T-helper 2 cell treated with Interferon-gamma antibody and Interleukin-4, amounts not matched to agents 100 ng/mL and 5 ng/mL, for 36 hours (primary cell): ENCODE measurements at regions not wholly inside any gene's neighbourhood (a gene's known extent, or its start where the extent isn't known, plus 50 kb on each side); places are given as distances from the start of the nearest gene placed in this dataset.

ENCODE experiments used
- intact Hi-C: fragments of 100-400 bp; cut with micrococcal nuclease; formaldehyde crosslinking; loops from one replicate; pipeline ENCODE4 v1.15.1; 2023

DNA sequence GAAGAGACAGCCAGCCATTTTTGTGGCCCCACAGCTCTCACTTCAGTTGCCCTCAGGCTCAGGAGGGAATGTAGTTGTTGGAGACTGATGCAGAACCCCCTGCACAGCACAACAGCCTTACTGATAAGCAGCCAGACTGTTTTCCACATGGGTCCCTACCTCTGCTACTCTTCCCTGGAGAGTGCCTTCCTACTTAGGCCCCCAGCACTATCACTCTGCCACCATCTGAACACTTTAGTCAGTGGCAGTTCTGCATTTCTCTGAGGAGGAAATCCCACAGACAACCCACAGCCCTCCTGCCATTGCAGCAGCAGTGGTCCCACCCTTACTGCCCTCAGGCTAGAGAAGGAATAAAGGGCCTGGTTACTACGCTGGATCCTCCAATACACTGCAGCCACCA, 61.8 kb upstream of the PTPRD start:
- intact Hi-C loops = no loop called here

GRCh38 chr9:10678010-10678409, 65.2 kb upstream of the PTPRD start:
- intact Hi-C loops = no loop called here

- intact Hi-C loops = no loop called here
Measured at GRCh38 chr9:10678790-10679189, 66.0 kb upstream of the PTPRD start.

- intact Hi-C loops = no loop called here
Measured at GRCh38 chr9:10686943-10687342, 74.1 kb upstream of the PTPRD start.

- intact Hi-C loops = no loop called here
Measured at GRCh38 chr9:10690546-10690945, 77.7 kb upstream of the PTPRD start.

DNA sequence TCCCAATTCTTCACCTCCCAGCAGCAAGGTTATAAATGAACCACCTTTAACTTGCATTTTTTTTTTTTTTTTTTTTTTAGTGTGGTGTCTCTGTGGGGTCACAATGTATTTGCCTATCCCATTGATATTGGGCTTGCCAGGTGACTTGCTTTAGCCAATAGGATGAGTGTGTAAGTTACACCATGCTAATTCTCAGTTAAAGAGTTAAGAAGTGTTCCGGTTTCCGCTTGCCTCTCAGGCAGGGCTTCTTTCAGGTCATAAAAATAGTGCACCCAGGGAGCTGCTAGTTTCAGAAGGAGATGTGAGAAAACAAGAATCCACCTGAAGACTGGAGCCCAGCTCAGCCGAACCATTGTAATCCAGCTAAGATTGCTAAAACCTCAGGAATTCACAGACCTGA, 84.2 kb upstream of the PTPRD start:
- intact Hi-C loops = no loop called here

GRCh38 chr9:10700291-10700690, 87.5 kb upstream of the PTPRD start:
- intact Hi-C loops = no loop called here

DNA sequence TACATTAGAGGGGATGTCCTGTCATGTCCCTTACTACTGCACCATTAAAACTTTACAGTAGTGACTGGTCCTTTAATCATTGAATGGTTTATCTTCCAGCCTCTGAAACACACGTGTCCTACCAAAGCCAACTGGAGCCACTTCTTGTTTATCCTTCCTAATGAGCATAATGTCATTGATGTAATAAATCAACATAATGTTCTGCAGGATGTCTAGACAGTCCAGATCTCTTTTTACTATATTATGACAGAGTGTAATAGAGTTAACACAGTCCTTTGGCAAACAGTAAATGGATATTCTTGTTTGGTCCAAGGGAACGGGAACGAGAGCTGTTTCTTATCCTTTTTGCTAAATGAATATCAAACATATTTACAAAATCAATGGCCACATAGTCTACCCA, 88.1 kb upstream of the PTPRD start:
- intact Hi-C loops = no loop called here

DNA sequence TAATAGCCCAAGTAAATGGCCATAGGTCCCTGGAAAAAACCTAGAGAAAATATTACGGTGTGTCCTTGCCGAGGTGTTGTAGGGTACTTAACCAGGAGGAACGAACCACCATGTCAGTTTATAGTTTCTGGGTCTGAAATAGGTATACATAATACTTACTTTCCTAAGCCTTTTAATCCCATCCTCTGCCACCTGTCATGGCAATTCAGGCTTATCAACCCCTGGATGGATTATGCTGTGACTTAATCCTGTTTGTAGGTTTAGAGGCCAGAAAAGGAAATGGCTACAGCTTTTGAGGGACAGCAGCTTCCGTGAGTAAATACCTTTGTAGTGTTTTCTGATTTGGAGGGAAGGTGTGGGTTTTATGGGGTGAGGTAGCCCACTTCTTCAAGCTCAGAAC, 89.1 kb upstream of the PTPRD start:
- intact Hi-C loops = no loop called here

GRCh38 chr9:10703139-10703538, 90.3 kb upstream of the PTPRD start:
- intact Hi-C loops = no loop called here

- intact Hi-C loops = no loop called here
Measured at GRCh38 chr9:10704720-10705119, 91.9 kb upstream of the PTPRD start.

DNA sequence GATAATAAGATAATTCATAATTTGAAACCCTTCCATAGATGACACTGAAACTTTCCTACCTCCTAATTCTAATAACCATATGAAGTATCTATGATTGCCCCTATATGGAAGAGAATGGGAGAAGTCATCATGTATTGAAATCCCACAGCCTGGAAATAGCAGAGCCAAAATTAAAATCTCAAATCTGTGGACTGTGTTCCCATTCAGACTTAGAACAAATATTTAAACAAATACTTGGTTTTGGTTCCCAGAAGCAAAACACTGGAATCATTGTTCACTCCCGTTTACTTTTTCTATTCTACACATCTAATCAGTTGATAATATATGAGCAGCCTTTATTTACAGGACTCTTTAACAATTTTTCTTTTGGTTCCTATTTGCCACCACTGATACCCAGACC, 92.6 kb upstream of the PTPRD start:
- intact Hi-C loops = no loop called here

DNA sequence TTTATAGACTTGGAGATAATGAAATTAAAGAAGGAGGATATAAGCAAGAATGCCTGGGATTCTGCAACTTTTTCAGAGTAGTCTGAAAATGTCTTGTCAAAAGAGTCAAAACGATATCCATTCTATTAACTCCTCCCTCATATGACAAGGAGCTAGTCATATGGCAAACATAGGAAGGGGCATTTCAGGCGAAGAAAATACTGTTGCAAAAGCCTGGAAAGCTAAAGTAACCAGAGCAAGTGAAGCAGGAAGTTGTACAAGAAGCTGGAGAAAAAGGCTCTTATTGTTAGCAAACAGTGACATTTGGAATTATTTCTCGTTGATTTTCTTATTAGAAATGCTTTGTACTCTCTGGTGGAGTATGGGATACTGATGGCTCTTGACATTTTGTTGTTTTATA, 94.0 kb upstream of the PTPRD start:
- intact Hi-C loops = no loop called here

- intact Hi-C loops = no loop called here
Measured at GRCh38 chr9:10721301-10721700, 108.5 kb upstream of the PTPRD start.

GRCh38 chr9:10729213-10729612, 116.4 kb upstream of the PTPRD start:
- intact Hi-C loops = no loop called here

GRCh38 chr9:10744669-10745068, 131.9 kb upstream of the PTPRD start:
- intact Hi-C loops = no loop called here

GRCh38 chr9:10753474-10753873, 140.7 kb upstream of the PTPRD start:
- intact Hi-C loops = no loop called here

- intact Hi-C loops = no loop called here
Measured at GRCh38 chr9:10764481-10764880, 151.7 kb upstream of the PTPRD start.

- intact Hi-C loops = no loop called here
Measured at GRCh38 chr9:10773136-10773535, 160.3 kb upstream of the PTPRD start.

- intact Hi-C loops = no loop called here
Measured at GRCh38 chr9:10774051-10774450, 161.2 kb upstream of the PTPRD start.

DNA sequence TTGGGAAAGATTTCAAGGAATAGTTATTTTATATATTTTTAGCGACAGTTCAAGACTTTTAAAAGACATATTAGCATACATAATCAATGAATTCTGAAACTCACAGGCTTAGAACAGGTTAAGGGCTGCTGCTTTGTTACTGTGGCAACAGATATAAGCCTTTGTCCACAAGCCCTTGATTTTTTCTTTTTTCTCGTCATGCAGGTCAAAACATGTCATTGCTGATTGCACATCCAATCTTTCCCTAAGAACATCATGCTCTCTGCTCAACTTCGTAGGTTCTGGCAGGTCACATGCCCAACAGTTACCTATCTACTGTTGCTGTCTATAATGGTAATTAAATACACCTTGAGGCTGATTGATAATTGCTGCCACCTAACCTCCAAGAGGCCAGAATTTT, 172.5 kb upstream of the PTPRD start:
- intact Hi-C loops = no loop called here

- intact Hi-C loops = no loop called here
Measured at GRCh38 chr9:10793306-10793705, 180.5 kb upstream of the PTPRD start.

DNA sequence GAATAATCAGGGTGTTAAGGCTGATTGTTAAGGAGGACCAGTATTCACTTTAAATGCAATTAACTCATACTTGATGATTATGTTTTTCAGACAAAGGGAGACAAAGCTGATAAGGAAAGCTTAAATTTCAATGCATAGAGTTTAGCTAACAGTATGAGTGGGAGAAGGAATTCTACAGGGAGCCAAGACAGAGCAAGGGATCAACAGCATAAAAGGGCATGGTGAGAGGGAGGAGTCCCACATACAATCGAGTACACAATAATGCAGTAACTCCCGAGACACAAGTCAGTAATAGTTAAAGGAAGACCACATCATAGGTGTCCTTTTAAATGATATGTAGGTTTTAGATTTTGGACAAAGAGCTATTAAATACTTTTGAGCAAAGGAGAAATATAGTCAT, 191.7 kb upstream of the PTPRD start:
- intact Hi-C loops = no loop called here

DNA sequence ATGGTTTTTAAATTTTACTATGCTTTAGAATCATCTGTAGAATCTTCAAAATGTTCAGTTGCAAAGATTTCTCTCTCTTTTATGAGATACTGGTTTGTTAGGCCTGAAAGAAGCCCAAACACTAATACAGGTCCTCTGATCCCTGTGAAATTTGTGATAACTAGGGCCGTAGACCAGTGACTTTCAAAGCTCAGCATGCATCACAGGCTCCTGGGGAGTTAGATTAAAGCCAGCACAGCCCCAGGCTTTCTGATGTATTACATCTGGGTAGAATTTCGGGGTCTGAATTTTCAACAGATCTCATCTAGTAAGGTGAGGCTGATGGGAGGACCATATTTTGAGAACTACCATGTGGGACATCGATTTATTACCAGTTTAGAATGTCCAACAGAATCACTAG, 194.1 kb upstream of the PTPRD start:
- intact Hi-C loops = no loop called here

DNA sequence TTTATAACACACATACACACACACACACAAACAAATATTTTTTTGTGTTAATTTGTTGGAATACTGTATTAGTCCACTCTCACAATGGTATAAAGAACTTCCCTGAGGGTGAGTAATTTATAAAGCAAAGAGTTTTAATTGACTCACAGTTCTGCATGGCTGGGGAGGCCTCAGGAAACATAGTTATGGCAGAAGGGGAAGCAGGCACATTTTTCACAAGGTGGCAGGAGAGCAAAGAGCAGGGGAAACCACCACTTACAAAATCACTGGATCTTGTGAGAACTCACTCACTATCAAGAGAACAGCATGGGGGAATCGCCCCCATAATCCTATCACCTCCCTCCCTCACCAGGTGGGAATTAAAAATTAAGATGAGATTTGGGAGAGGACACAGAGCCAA, 205.4 kb upstream of the PTPRD start:
- intact Hi-C loops = no loop called here
